B cell (primary cell): ENCODE measurements at regions not wholly inside any gene's neighbourhood (a gene's known extent, or its start where the extent isn't known, plus 50 kb on each side); places are given as distances from the start of the nearest gene placed in this dataset.

Experiments
- ATAC-seq: fragments of 200-7000 bp; cut with Tn5 transposase; one replicate; pipeline ENCODE4 v1.10.0; 2021; ENCODE audit warnings: low read depth, mild to moderate bottlenecking, moderate number of reproducible peaks, moderate library complexity
- CTCF ChIA-PET: fragments of 350-600 bp; sonication (Branson Sonifier 250); formaldehyde crosslinking; loops from one replicate; lab custom pipeline; 2021; ENCODE audit warnings: antibody characterized with exemption, inconsistent platforms; lab: Charles Lee
- POLR2A ChIA-PET: fragments of 350-600 bp; sonication (Branson Sonifier 250); formaldehyde crosslinking; loops from one replicate; lab custom pipeline; 2021; ENCODE audit warnings: antibody characterized with exemption; lab: Charles Lee
- DNase-seq: peaks from one replicate; pipeline ENCODE4 v3.0.0; 2013
- H2AFZ ChIP-seq: 2 replicates; pipeline ENCODE4 v1.6.1; 2012; ENCODE audit warnings: mild to moderate bottlenecking, low read depth, low read length; ENCODE audit not compliant: insufficient read depth, poor library complexity, severe bottlenecking
- H3K27ac ChIP-seq, 2 donors: 1 replicate in 1 of 2; 2 replicates in 1 of 2; pipeline ENCODE4 v1.5.1; 2012 to 2013; ENCODE audit warnings: low read length in 2 of 2, mild to moderate bottlenecking in 2 of 2, moderate library complexity in 1 of 2
- H3K27me3 ChIP-seq, 4 experiments: fragments of 200-600 bp in 1 of 4; sonication (generic) in 1 of 4; replicated peaks in 1 of 4; 1 replicate in 2 of 4; 2 replicates in 2 of 4; pipeline versions ENCODE4 v1.6.1 to v1.7.0; 2013 to 2016; ENCODE audit warnings: low read length in 3 of 4, mild to moderate bottlenecking in 2 of 4, mixed read lengths in 1 of 4, moderate library complexity in 1 of 4; ENCODE audit not compliant: insufficient read depth in 4 of 4, control insufficient read depth in 3 of 4; ENCODE audit errors: control extremely low read depth in 1 of 4
- H3K36me3 ChIP-seq, 2 experiments: replicated peaks in 1 of 2; 1 replicate in 1 of 2; 2 replicates in 1 of 2; pipeline versions ENCODE4 v1.6.1 to v1.7.1; 2013; ENCODE audit warnings: low read length in 1 of 2; ENCODE audit not compliant: insufficient read depth in 2 of 2, control insufficient read depth in 1 of 2; ENCODE audit errors: control extremely low read depth in 1 of 2, extremely low read depth in 1 of 2
- H3K4me1 ChIP-seq, 2 donors: fragments of 200-600 bp in 1 of 2; sonication (generic) in 1 of 2; 1 replicate in 1 of 2; 2 replicates in 1 of 2; pipeline versions ENCODE4 v1.5.1 to v1.6.1; 2013 to 2017; ENCODE audit warnings: low read length in 2 of 2; ENCODE audit not compliant: control insufficient read depth in 2 of 2, insufficient read depth in 2 of 2
- H3K4me2 ChIP-seq: replicated peaks from 2 replicates; pipeline ENCODE3; 2012; ENCODE audit warnings: mild to moderate bottlenecking, low read depth, low read length; ENCODE audit not compliant: poor library complexity, severe bottlenecking
- H3K4me3 ChIP-seq, 5 experiments: fragments of 200-600 bp in 1 of 5; sonication (generic) in 1 of 5; 1 replicate in 3 of 5; 2 replicates in 2 of 5; pipeline versions ENCODE4 v1.5.1 to v1.7.0; 2011 to 2016; ENCODE audit warnings: low read length in 4 of 5, mild to moderate bottlenecking in 4 of 5, low read depth in 2 of 5, control low read depth in 1 of 5, moderate library complexity in 1 of 5; ENCODE audit not compliant: insufficient read depth in 1 of 5; ENCODE audit errors: control extremely low read depth in 1 of 5, extremely low read depth in 1 of 5
- H3K79me2 ChIP-seq: fragments of 200-600 bp; sonication (generic); one replicate; pipeline ENCODE4 v1.6.0; 2016; ENCODE audit warnings: low read length; ENCODE audit not compliant: control insufficient read depth, insufficient read depth
- H3K9ac ChIP-seq: fragments of 200-600 bp; sonication (generic); 2 replicates; pipeline ENCODE4 v1.6.1; 2017; ENCODE audit warnings: mild to moderate bottlenecking, low read length, moderate library complexity
- H3K9me3 ChIP-seq, 3 donors: one replicate each; pipeline versions ENCODE4 v1.6.1 to v1.7.1; 2013; ENCODE audit warnings: low read length in 2 of 3; ENCODE audit not compliant: control insufficient read depth in 2 of 3, insufficient read depth in 1 of 3; ENCODE audit errors: control extremely low read depth in 1 of 3
- H4K20me1 ChIP-seq: 2 replicates; pipeline ENCODE4 v1.6.0; 2012; ENCODE audit warnings: mild to moderate bottlenecking, low read length; ENCODE audit not compliant: insufficient read depth, control insufficient read depth, poor library complexity, severe bottlenecking
- H3K27ac Mint-ChIP-seq: one replicate; pipeline ENCODE4 v1.8.0; 2021; ENCODE audit warnings: mixed read lengths
- H3K27me3 Mint-ChIP-seq: one replicate; pipeline ENCODE4 v1.8.0; 2021; ENCODE audit warnings: mixed read lengths
- H3K4me1 Mint-ChIP-seq: one replicate; pipeline ENCODE4 v1.8.0; 2021; ENCODE audit warnings: mixed read lengths
- H3K4me3 Mint-ChIP-seq: one replicate; pipeline ENCODE4 v1.8.0; 2021; ENCODE audit warnings: mixed read lengths
- H3K9me3 Mint-ChIP-seq: one replicate; pipeline ENCODE4 v1.8.0; 2022; ENCODE audit warnings: mixed read lengths; ENCODE audit not compliant: insufficient read depth
- CTCF ChIP-seq: fragments of 200-600 bp; IDR thresholded peaks from one replicate; pipeline ENCODE4 v1.8.0; 2022; ENCODE audit warnings: antibody characterized with exemption, mild to moderate bottlenecking
- EZH2 ChIP-seq: IDR thresholded peaks from 2 replicates; pipeline ENCODE4 v1.6.1; 2012; ENCODE audit warnings: borderline replicate concordance, low read depth, mild to moderate bottlenecking, moderate library complexity, low read length; ENCODE audit not compliant: insufficient read depth, poor library complexity, severe bottlenecking
- WGBS: methylation state at CpG from one replicate; pipeline ENCODE4 v1.1.5; 2013; ENCODE audit warnings: missing lambda C conversion rate; ENCODE audit not compliant: insufficient coverage; 5-methylcytosine and 5-hydroxymethylcytosine counted together
- intact Hi-C: fragments of 100-400 bp; cut with micrococcal nuclease; formaldehyde crosslinking; loops from one replicate; pipeline ENCODE4 v1.10.0; 2022

GRCh38 chr18:78867131-78867530 lies 112.5 kb upstream of the SALL3 start:
- Histone ChIP-seq H3K27me3 (no peaks in the 10 kb centered on the region), H3K27ac (no peak overlapping the region), H3K4me3 (no peak overlapping the region), H3K9ac (no peak overlapping the region), H3K9me3 (peaks cover 0 to 16% (median 0%) of the 10 kb centered on the region in 3 donors), H3K36me3 (no peaks in the 10 kb centered on the region), H3K79me2 (no peaks in the 10 kb centered on the region), H3K4me2 (no peak overlapping the region), H4K20me1 (no peaks in the 10 kb centered on the region), H2AFZ (no peak overlapping the region), H3K4me1 (no peaks in the 10 kb centered on the region)
- DNase-seq (no peak), ATAC-seq (no peak)
- no peak for TF ChIP-seq CTCF
- TF ChIP-seq EZH2: no peak
- H3K27ac Mint-ChIP-seq: no peak overlapping the region
- intact Hi-C loops: no loop called here
- no peak overlapping the region for H3K4me3 Mint-ChIP-seq
- 90% methylated on average over 19 of the region's 19 CpGs for WGBS
- H3K4me1 Mint-ChIP-seq: no peaks in the 10 kb centered on the region
- H3K9me3 Mint-ChIP-seq: no peaks in the 10 kb centered on the region
- CTCF ChIA-PET: no interaction called here
- no peaks in the 10 kb centered on the region for H3K27me3 Mint-ChIP-seq
- POLR2A ChIA-PET: no interaction called here

- H3K27me3 ChIP-seq: no peaks in the 10 kb centered on the region
- WGBS: 79% methylated on average over 10 of the region's 17 CpGs
These were observed 111.0 kb upstream of the SALL3 start for GRCh38 chr18:78868330-78869316.

More at GRCh38 chr18:78868330-78869316, 111.0 kb upstream of the SALL3 start:
- no peaks in the 10 kb centered on the region for H3K36me3 ChIP-seq
- TF ChIP-seq EZH2: no peak
- no peak for TF ChIP-seq CTCF
- Mint-ChIP-seq H3K27me3 (no peaks in the 10 kb centered on the region), H3K9me3 (no peaks in the 10 kb centered on the region), H3K4me3 (no peak overlapping the region), H3K4me1 (no peaks in the 10 kb centered on the region), H3K27ac (no peak overlapping the region)
- POLR2A ChIA-PET: no interaction called here
- H3K4me2 ChIP-seq: no peak overlapping the region
- no peak overlapping the region for H3K27ac ChIP-seq
- no peak for ATAC-seq
- no peak overlapping the region for H3K9ac ChIP-seq
- no peak overlapping the region for H3K4me3 ChIP-seq
- intact Hi-C loops: no loop called here
- H4K20me1 ChIP-seq: no peaks in the 10 kb centered on the region
- H3K9me3 ChIP-seq: peaks cover 0 to 7% (median 0%) of the 10 kb centered on the region in 3 donors
- DNase-seq: no peak
- CTCF ChIA-PET: no interaction called here
- no peaks in the 10 kb centered on the region for H3K4me1 ChIP-seq
- no peaks in the 10 kb centered on the region for H3K79me2 ChIP-seq
- H2AFZ ChIP-seq: no peak overlapping the region
